OCI-LY1 (cell line): ENCODE measurements at regions not wholly inside any gene's neighbourhood (a gene's known extent, or its start where the extent isn't known, plus 50 kb on each side); places are given as distances from the start of the nearest gene placed in this dataset.

ENCODE experiments used
- H2AFZ ChIP-seq: fragments of 200-600 bp; sonication (generic), shearing (Covaris generic); 2 replicates; pipeline ENCODE4 v1.6.0; 2014; ENCODE audit warnings: antibody characterized with exemption, mild to moderate bottlenecking, low read length
- H3F3A ChIP-seq: fragments of 200-600 bp; sonication (generic), shearing (Covaris generic); 2 replicates; pipeline ENCODE4 v1.6.0; 2014; ENCODE audit warnings: mild to moderate bottlenecking, antibody characterized with exemption, low read length, moderate library complexity; ENCODE audit not compliant: insufficient read depth
- H3K27ac ChIP-seq: fragments of 200-600 bp; sonication (generic); 2 replicates; pipeline ENCODE4 v1.5.1; 2014; ENCODE audit warnings: low read length, mixed run types, mild to moderate bottlenecking, low read depth; ENCODE audit not compliant: poor library complexity, severe bottlenecking
- H3K27me3 ChIP-seq: fragments of 200-600 bp; sonication (generic); 2 replicates; pipeline ENCODE4 v1.6.0; 2014; ENCODE audit warnings: antibody characterized with exemption, mild to moderate bottlenecking, low read length, moderate library complexity; ENCODE audit not compliant: insufficient read depth
- H3K36me3 ChIP-seq: fragments of 200-600 bp; sonication (generic); 2 replicates; pipeline ENCODE4 v1.6.1; 2014; ENCODE audit warnings: mild to moderate bottlenecking, antibody characterized with exemption, low read length, moderate library complexity, mixed read lengths; ENCODE audit not compliant: insufficient read depth
- H3K4me1 ChIP-seq: fragments of 200-600 bp; sonication (generic); 2 replicates; pipeline ENCODE4 v1.5.1; 2014; ENCODE audit warnings: mild to moderate bottlenecking, low read length, moderate library complexity; ENCODE audit not compliant: insufficient read depth, severe bottlenecking
- H3K4me2 ChIP-seq: fragments of 200-600 bp; sonication (generic), shearing (Covaris generic); 2 replicates; pipeline ENCODE4 v1.6.1; 2014; ENCODE audit warnings: low read length
- H3K4me3 ChIP-seq: fragments of 200-600 bp; sonication (generic); 2 replicates; pipeline ENCODE4 v1.5.1; 2014; ENCODE audit warnings: low read length, low read depth, mild to moderate bottlenecking, mixed read lengths; ENCODE audit not compliant: poor library complexity, severe bottlenecking
- H3K79me2 ChIP-seq: fragments of 200-600 bp; shearing (Covaris generic); 2 replicates; pipeline ENCODE4 v1.6.1; 2016; ENCODE audit warnings: mixed run types, low read length, mixed read lengths; ENCODE audit not compliant: insufficient read depth
- H3K9ac ChIP-seq: fragments of 200-600 bp; sonication (generic), shearing (Covaris generic); 2 replicates; pipeline ENCODE4 v1.6.1; 2014; ENCODE audit warnings: mild to moderate bottlenecking, low read length, mixed read lengths
- H3K9me2 ChIP-seq: fragments of 200-600 bp; sonication (generic), shearing (Covaris generic); 2 replicates; pipeline ENCODE4 v1.6.1; 2014; ENCODE audit warnings: low read depth, mild to moderate bottlenecking, low read length, mixed read lengths
- H3K9me3 ChIP-seq: fragments of 200-600 bp; shearing (Covaris generic); 2 replicates; pipeline ENCODE4 v1.6.1; 2014; ENCODE audit warnings: low read length, mixed read lengths
- H4K20me1 ChIP-seq: fragments of 200-600 bp; sonication (generic), shearing (Covaris generic); 2 replicates; pipeline ENCODE4 v1.6.0; 2016; ENCODE audit warnings: mild to moderate bottlenecking, low read length; ENCODE audit not compliant: insufficient read depth
- EZH2 ChIP-seq: fragments of 200-600 bp; sonication (generic), shearing (Covaris generic); IDR thresholded peaks from 2 replicates; pipeline ENCODE4 v1.8.0; 2017; ENCODE audit warnings: borderline replicate concordance, mixed run types, mild to moderate bottlenecking, antibody characterized with exemption, low read length, moderate library complexity, mixed read lengths
- TF ChIP-seq, protein P1 (sequence below): fragments of 200-600 bp; sonication (generic), shearing (Covaris generic); IDR thresholded peaks from 2 replicates; pipeline ENCODE4 v1.5.1; 2017; ENCODE audit warnings: mild to moderate bottlenecking, antibody characterized with exemption, low read length, moderate library complexity, mixed read lengths

- Histone ChIP-seq H3K79me2 (no peaks in the 10 kb centered on the region), H2AFZ (no peak overlapping the region), H3K4me1 (no peaks in the 10 kb centered on the region), H3K36me3 (no peaks in the 10 kb centered on the region), H3K27me3 (no peaks in the 10 kb centered on the region), H3K4me2 (no peak overlapping the region), H3K9me3 (no peaks in the 10 kb centered on the region), H3K27ac (no peak overlapping the region), H3K9me2 (no peaks in the 10 kb centered on the region), H3F3A (no peaks in the 10 kb centered on the region), H3K4me3 (no peak overlapping the region), H3K9ac (no peak overlapping the region), H4K20me1 (no peaks in the 10 kb centered on the region)
- no peak for TF ChIP-seq EZH2
- TF ChIP-seq, protein P1, sequence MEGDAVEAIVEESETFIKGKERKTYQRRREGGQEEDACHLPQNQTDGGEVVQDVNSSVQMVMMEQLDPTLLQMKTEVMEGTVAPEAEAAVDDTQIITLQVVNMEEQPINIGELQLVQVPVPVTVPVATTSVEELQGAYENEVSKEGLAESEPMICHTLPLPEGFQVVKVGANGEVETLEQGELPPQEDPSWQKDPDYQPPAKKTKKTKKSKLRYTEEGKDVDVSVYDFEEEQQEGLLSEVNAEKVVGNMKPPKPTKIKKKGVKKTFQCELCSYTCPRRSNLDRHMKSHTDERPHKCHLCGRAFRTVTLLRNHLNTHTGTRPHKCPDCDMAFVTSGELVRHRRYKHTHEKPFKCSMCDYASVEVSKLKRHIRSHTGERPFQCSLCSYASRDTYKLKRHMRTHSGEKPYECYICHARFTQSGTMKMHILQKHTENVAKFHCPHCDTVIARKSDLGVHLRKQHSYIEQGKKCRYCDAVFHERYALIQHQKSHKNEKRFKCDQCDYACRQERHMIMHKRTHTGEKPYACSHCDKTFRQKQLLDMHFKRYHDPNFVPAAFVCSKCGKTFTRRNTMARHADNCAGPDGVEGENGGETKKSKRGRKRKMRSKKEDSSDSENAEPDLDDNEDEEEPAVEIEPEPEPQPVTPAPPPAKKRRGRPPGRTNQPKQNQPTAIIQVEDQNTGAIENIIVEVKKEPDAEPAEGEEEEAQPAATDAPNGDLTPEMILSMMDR = no peak
Observed at GRCh38 chr5:29304545-29304944, 1888.9 kb upstream of the CDH6 start.

- no peak overlapping the region for H3K27ac ChIP-seq
- H3K36me3 ChIP-seq = no peaks in the 10 kb centered on the region
- no peak overlapping the region for H3K4me2 ChIP-seq
- no peaks in the 10 kb centered on the region for H3K79me2 ChIP-seq
- no peaks in the 10 kb centered on the region for H3K9me3 ChIP-seq
- H3K9ac ChIP-seq = no peak overlapping the region
- no peaks in the 10 kb centered on the region for H4K20me1 ChIP-seq
- no peaks in the 10 kb centered on the region for H3F3A ChIP-seq
- H3K4me3 ChIP-seq = no peak overlapping the region
- H2AFZ ChIP-seq = no peak overlapping the region
- no peak for TF ChIP-seq EZH2
- TF ChIP-seq, protein P1 = no peak
- no peaks in the 10 kb centered on the region for H3K27me3 ChIP-seq
- H3K9me2 ChIP-seq = no peaks in the 10 kb centered on the region
- no peaks in the 10 kb centered on the region for H3K4me1 ChIP-seq
Observed at GRCh38 chr5:29296548-29296947, 1896.9 kb upstream of the CDH6 start.

GRCh38 chr5:29277642-29278041 lies 1915.8 kb upstream of the CDH6 start:
- no peak overlapping the region for H2AFZ ChIP-seq
- TF ChIP-seq EZH2 = no peak
- TF ChIP-seq, protein P1 = no peak
- no peaks in the 10 kb centered on the region for H3K9me3 ChIP-seq

More at GRCh38 chr5:29277642-29278041, 1915.8 kb upstream of the CDH6 start:
- no peak overlapping the region for H3K4me2 ChIP-seq
- H3F3A ChIP-seq = no peaks in the 10 kb centered on the region
- H3K27me3 ChIP-seq = no peaks in the 10 kb centered on the region
- H3K36me3 ChIP-seq = no peaks in the 10 kb centered on the region
- H3K9ac ChIP-seq = no peak overlapping the region
- no peaks in the 10 kb centered on the region for H3K79me2 ChIP-seq
- no peak overlapping the region for H3K27ac ChIP-seq
- H3K4me1 ChIP-seq = no peaks in the 10 kb centered on the region
- no peak overlapping the region for H3K4me3 ChIP-seq
- no peaks in the 10 kb centered on the region for H3K9me2 ChIP-seq
- no peaks in the 10 kb centered on the region for H4K20me1 ChIP-seq
